WTC11 (cell line): ENCODE measurements at regions not wholly inside any gene's neighbourhood (a gene's known extent, or its start where the extent isn't known, plus 50 kb on each side); places are given as distances from the start of the nearest gene placed in this dataset.

Source experiments
- ATAC-seq: fragments of 200-7000 bp; cut with Tn5 transposase; 2 replicates; pipeline ENCODE4 v1.10.0; 2021; ENCODE audit warnings: mild to moderate bottlenecking, moderate library complexity
- CTCF ChIA-PET: fragments of 300-600 bp; sonication (Branson Sonifier 250); formaldehyde crosslinking; loops from one replicate; lab custom pipeline; 2021; ENCODE audit warnings: antibody characterized with exemption; lab: Charles Lee
- POLR2A ChIA-PET: fragments of 350-600 bp; sonication (Branson Sonifier 250); formaldehyde crosslinking; loops from one replicate; lab custom pipeline; 2021; ENCODE audit warnings: antibody characterized with exemption; lab: Charles Lee
- DNase-seq: peaks from one replicate; pipeline ENCODE4 v3.0.0; 2021; ENCODE audit warnings: low spot score
- H3K27ac Mint-ChIP-seq: 2 replicates; pipeline ENCODE4 v1.8.0; 2021; ENCODE audit warnings: mixed read lengths
- H3K27me3 Mint-ChIP-seq: 2 replicates; pipeline ENCODE4 v1.8.0; 2021; ENCODE audit warnings: low read depth, mild to moderate bottlenecking, moderate library complexity, mixed read lengths
- H3K36me3 Mint-ChIP-seq: 2 replicates; pipeline ENCODE4 v1.8.0; 2021; ENCODE audit warnings: mixed read lengths
- H3K4me1 Mint-ChIP-seq: 2 replicates; pipeline ENCODE4 v1.8.0; 2022; ENCODE audit warnings: mixed read lengths
- H3K4me3 Mint-ChIP-seq: 2 replicates; pipeline ENCODE4 v1.8.0; 2021; ENCODE audit warnings: mild to moderate bottlenecking, moderate library complexity, mixed read lengths
- H3K9me3 Mint-ChIP-seq: 2 replicates; pipeline ENCODE4 v1.8.0; 2021; ENCODE audit warnings: mixed read lengths
- AR ChIP-seq: fragments of 250-450 bp; sonication (Bioruptor Pico); IDR thresholded peaks from 2 replicates; pipeline ENCODE4 v1.9.0; 2021; ENCODE audit warnings: mild to moderate bottlenecking
- E2F1 ChIP-seq: sonication (generic); formaldehyde crosslinking; IDR thresholded peaks from 2 replicates; pipeline ENCODE4 v1.8.0; 2022; ENCODE audit warnings: mild to moderate bottlenecking, missing genetic modification reagents
- ELF4 ChIP-seq: sonication (generic); formaldehyde crosslinking; IDR thresholded peaks from 2 replicates; pipeline ENCODE4 v1.8.1; 2022; ENCODE audit warnings: low read depth, mild to moderate bottlenecking, moderate library complexity, missing genetic modification reagents
- HMGXB4 ChIP-seq: sonication (generic); formaldehyde crosslinking; IDR thresholded peaks from 2 replicates; pipeline ENCODE4 v1.8.1; 2023; ENCODE audit warnings: mild to moderate bottlenecking, moderate library complexity, missing genetic modification reagents
- IRF1 ChIP-seq: sonication (generic); formaldehyde crosslinking; IDR thresholded peaks from 2 replicates; pipeline ENCODE4 v1.8.0; 2023; ENCODE audit warnings: missing genetic modification reagents
- MYBL2 ChIP-seq: sonication (generic); formaldehyde crosslinking; IDR thresholded peaks from 2 replicates; pipeline ENCODE4 v1.8.1; 2023; ENCODE audit warnings: mild to moderate bottlenecking, moderate library complexity, missing genetic modification reagents
- NR1H2 ChIP-seq: sonication (generic); formaldehyde crosslinking; IDR thresholded peaks from 2 replicates; pipeline ENCODE4 v1.9.0; 2021; ENCODE audit warnings: mild to moderate bottlenecking, moderate library complexity, missing genetic modification reagents
- NR2C2 ChIP-seq: sonication (generic); formaldehyde crosslinking; IDR thresholded peaks from 2 replicates; pipeline ENCODE4 v1.8.0; 2022; ENCODE audit warnings: mild to moderate bottlenecking, missing genetic modification reagents
- USF1 ChIP-seq: sonication (generic); formaldehyde crosslinking; IDR thresholded peaks from 2 replicates; pipeline ENCODE4 v1.8.0; 2022; ENCODE audit warnings: mild to moderate bottlenecking, missing genetic modification reagents
- ZNF232 ChIP-seq: sonication (generic); formaldehyde crosslinking; IDR thresholded peaks from 2 replicates; pipeline ENCODE4 v1.8.0; 2022; ENCODE audit warnings: mild to moderate bottlenecking, missing genetic modification reagents
- ZNF263 ChIP-seq: sonication (generic); formaldehyde crosslinking; IDR thresholded peaks from 2 replicates; pipeline ENCODE4 v1.8.1; 2022; ENCODE audit warnings: low read depth, mild to moderate bottlenecking, moderate library complexity, missing genetic modification reagents
- ZNF281 ChIP-seq: sonication (generic); formaldehyde crosslinking; IDR thresholded peaks from 2 replicates; pipeline ENCODE4 v1.8.0; 2023; ENCODE audit warnings: mild to moderate bottlenecking, missing genetic modification reagents
- ZNF425 ChIP-seq: fragments of 250-450 bp; sonication (Bioruptor Pico); conservative IDR thresholded peaks from 2 replicates; pipeline ENCODE4 v1.9.0; 2021; ENCODE audit warnings: mild to moderate bottlenecking
- ZSCAN18 ChIP-seq: fragments of 250-450 bp; sonication (Bioruptor Pico); IDR thresholded peaks from 2 replicates; pipeline ENCODE4 v2.1.2; 2022; ENCODE audit warnings: mild to moderate bottlenecking, moderate library complexity

GRCh38 chr16:6279286-6279685, 1053.4 kb upstream of the RBFOX1 start:
- H3K4me1 Mint-ChIP-seq, result no peaks in the 10 kb centered on the region
- no peak for DNase-seq

GRCh38 chr16:6274351-6274750, 1058.3 kb upstream of the RBFOX1 start:
- TF ChIP-seq E2F1 (CRISPR knock-in tag), result no peak
- ATAC-seq (no peak), DNase-seq (no peak)
- no peaks in the 10 kb centered on the region for H3K4me1 Mint-ChIP-seq
- H3K4me3 Mint-ChIP-seq, result no peak overlapping the region
- H3K9me3 Mint-ChIP-seq, result peaks cover 78% of the 10 kb centered on the region
- ChIA-PET CTCF (no interaction called here), POLR2A (no interaction called here)
- H3K36me3 Mint-ChIP-seq, result peaks cover 73% of the 10 kb centered on the region
- no peak overlapping the region for H3K27ac Mint-ChIP-seq
- H3K27me3 Mint-ChIP-seq, result peaks cover 4% of the 10 kb centered on the region; the same call in 1 of the 2 replicates

More at GRCh38 chr16:6279286-6279685, 1053.4 kb upstream of the RBFOX1 start:
- no peak overlapping the region for H3K4me3 Mint-ChIP-seq
- ChIA-PET CTCF (no interaction called here), POLR2A (no interaction called here)
- TF ChIP-seq NR2C2 (CRISPR knock-in tag) (no peak), ZNF425 (CRISPR knock-in tag) (no peak), HMGXB4 (no peak), ZSCAN18 (no peak), ZNF263 (CRISPR knock-in tag) (no peak), ELF4 (CRISPR knock-in tag) (no peak), AR (CRISPR knock-in tag) (no peak)
- no peak overlapping the region for H3K27ac Mint-ChIP-seq
- H3K9me3 Mint-ChIP-seq, result peaks cover 80% of the 10 kb centered on the region
- peaks cover 76% of the 10 kb centered on the region for H3K36me3 Mint-ChIP-seq
- no peak for ATAC-seq
- peaks cover 11% of the 10 kb centered on the region for H3K27me3 Mint-ChIP-seq

- Mint-ChIP-seq H3K4me3 (no peak overlapping the region), H3K27me3 (peaks cover 19% of the 10 kb centered on the region), H3K36me3 (peaks cover 77% of the 10 kb centered on the region), H3K27ac (no peak overlapping the region), H3K9me3 (peaks cover 82% of the 10 kb centered on the region), H3K4me1 (no peaks in the 10 kb centered on the region)
- ATAC-seq (no peak), DNase-seq (no peak)
- CTCF ChIA-PET, result no interaction called here
- POLR2A ChIA-PET, result no interaction called here
- TF ChIP-seq IRF1 (CRISPR knock-in tag) (no peak), ZSCAN18 (no peak), MYBL2 (no peak), NR1H2 (no peak), ZNF281 (CRISPR knock-in tag) (no peak), ZNF232 (no peak), USF1 (no peak)
Observed at GRCh38 chr16:6267682-6268081, 1065.0 kb upstream of the RBFOX1 start.
